Erythroblast (primary cell): ENCODE measurements at regions not wholly inside any gene's neighbourhood (a gene's known extent, or its start where the extent isn't known, plus 50 kb on each side); places are given as distances from the start of the nearest gene placed in this dataset.

Experiments
- GATA1 ChIP-seq: IDR thresholded peaks from 2 replicates; pipeline ENCODE4 v1.6.1; 2011; ENCODE audit warnings: low read depth, mild to moderate bottlenecking, control low read depth, low read length, moderate library complexity
- POLR2A ChIP-seq: IDR thresholded peaks from 2 replicates; pipeline ENCODE4 v1.6.1; 2011; ENCODE audit warnings: mild to moderate bottlenecking, low read length

- TF ChIP-seq POLR2A: no peak
- TF ChIP-seq GATA1: no peak
Observed at GRCh38 chr9:80550181-80550580, 978.4 kb downstream of the TLE4 start.
